Small intestine (tissue), 7 donors: ENCODE measurements at regions not wholly inside any gene's neighbourhood (a gene's known extent, or its start where the extent isn't known, plus 50 kb on each side); places are given as distances from the start of the nearest gene placed in this dataset.
A peak's percentile ranks its signal among the peaks of the same experiment; 100 is the strongest.

Source experiments
- DNase-seq, 2 donors: peaks; one replicate each; pipeline versions ENCODE4 v3.0.0 to v3.0.0-alpha.2; 2013
- FAIRE-seq: peaks from 2 replicates; lab custom pipeline; 2012; peaks lifted over from hg19 to GRCh38; lab: Jason Lieb, UNC
- H3K27ac ChIP-seq, 3 donors: one replicate each; pipeline ENCODE4 v1.5.1; 2013; ENCODE audit warnings: low read length in 2 of 3, mild to moderate bottlenecking in 2 of 3, control low read depth in 1 of 3, inconsistent platforms in 1 of 3, low read depth in 1 of 3, moderate library complexity in 1 of 3
- H3K27me3 ChIP-seq, 3 donors: one replicate each; pipeline ENCODE4 v1.6.1; 2013; ENCODE audit warnings: low read length in 3 of 3, inconsistent platforms in 1 of 3; ENCODE audit not compliant: control insufficient read depth in 3 of 3, insufficient read depth in 3 of 3
- H3K36me3 ChIP-seq, 3 donors: one replicate each; pipeline ENCODE4 v1.6.1; 2013; ENCODE audit warnings: low read length in 3 of 3, inconsistent platforms in 1 of 3, low read depth in 1 of 3, mild to moderate bottlenecking in 1 of 3, moderate library complexity in 1 of 3; ENCODE audit not compliant: control insufficient read depth in 3 of 3, insufficient read depth in 2 of 3
- H3K4me1 ChIP-seq, 3 donors: one replicate each; pipeline ENCODE4 v1.6.1; 2013; ENCODE audit warnings: low read length in 2 of 3, inconsistent platforms in 1 of 3, low read depth in 1 of 3, mild to moderate bottlenecking in 1 of 3, moderate library complexity in 1 of 3; ENCODE audit not compliant: control insufficient read depth in 3 of 3, insufficient read depth in 2 of 3
- H3K4me3 ChIP-seq, 3 donors: one replicate each; pipeline ENCODE4 v1.5.1; 2013; ENCODE audit warnings: low read length in 3 of 3, control low read depth in 1 of 3, inconsistent platforms in 1 of 3, low read depth in 1 of 3, mild to moderate bottlenecking in 1 of 3, moderate library complexity in 1 of 3
- H3K9me3 ChIP-seq, 2 donors: one replicate each; pipeline ENCODE4 v1.6.1; 2013; ENCODE audit warnings: low read depth in 1 of 2, low read length in 1 of 2; ENCODE audit not compliant: control insufficient read depth in 2 of 2, insufficient read depth in 1 of 2
- WGBS, 3 donors: extraction: QIAGEN DNeasy Blood & Tissue Kit; methylation state at CpG; one replicate each; pipeline ENCODE4 v1.1.7; 2013; 5-methylcytosine and 5-hydroxymethylcytosine counted together
- donor health status: healthy with polysubstance abuse.
- donor health status: control.
- donor health status: control.
- donor health status: Bipolar disorder and iron deficiency.
- donor health status: healthy.

- Histone ChIP-seq H3K4me1 (no peaks in the 10 kb centered on the region), H3K27ac (no peak overlapping the region), H3K36me3 (no peaks in the 10 kb centered on the region), H3K27me3 (no peaks in the 10 kb centered on the region), H3K9me3 (no peaks in the 10 kb centered on the region), H3K4me3 (no peak overlapping the region)
- FAIRE-seq = no peak
- DNase-seq = no peak
Measured at GRCh38 chr4:147078362-147078761, 132.7 kb upstream of the TTC29 start.

DNA sequence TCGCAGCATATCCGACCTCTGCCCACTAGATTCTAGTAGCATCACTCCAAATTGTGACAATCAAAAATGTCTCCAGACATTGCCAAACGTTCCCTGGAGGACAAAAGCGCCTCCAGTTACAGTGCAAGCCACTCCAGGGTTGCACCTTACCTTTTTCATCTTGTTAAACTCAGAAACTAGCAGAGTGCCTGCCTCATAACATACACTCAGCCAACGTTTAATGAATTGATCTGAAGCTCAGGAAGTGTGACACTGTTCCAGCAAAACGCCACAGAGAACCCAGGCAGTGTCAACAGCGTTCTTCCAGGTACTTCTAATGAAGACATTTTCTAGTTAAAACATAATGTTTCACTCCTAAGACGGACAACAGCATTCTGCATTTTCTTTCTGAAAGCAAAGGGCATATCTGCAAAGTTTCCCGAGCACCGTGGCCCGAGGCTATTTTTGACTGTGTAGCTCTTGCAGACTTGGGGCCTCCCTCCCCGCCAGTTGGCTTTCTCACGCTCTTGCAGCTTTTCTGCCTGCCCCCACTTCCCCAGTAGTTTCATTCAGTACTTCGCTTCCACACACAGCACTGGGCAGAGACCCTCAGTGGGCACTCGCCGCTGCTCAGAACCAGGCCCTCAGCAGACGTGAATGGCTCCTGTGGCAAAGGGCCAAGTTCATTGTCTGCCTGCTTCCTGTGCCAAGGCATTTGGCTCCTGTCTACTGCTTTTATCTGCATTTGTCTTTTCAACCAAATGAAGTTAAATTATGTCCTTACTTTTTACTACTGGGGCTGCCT, 133.4 kb upstream of the TTC29 start:
- no peak for DNase-seq
- H3K27me3 ChIP-seq = no peaks in the 10 kb centered on the region
- 65 to 73% (median 72%) methylated on average over 17 of the region's 17 CpGs for WGBS, 3 donors
- H3K9me3 ChIP-seq = no peaks in the 10 kb centered on the region
- no peak overlapping the region for H3K27ac ChIP-seq
- no peaks in the 10 kb centered on the region for H3K4me1 ChIP-seq
- no peaks in the 10 kb centered on the region for H3K36me3 ChIP-seq
- no peak overlapping the region for H3K4me3 ChIP-seq
- no peak for FAIRE-seq

DNA sequence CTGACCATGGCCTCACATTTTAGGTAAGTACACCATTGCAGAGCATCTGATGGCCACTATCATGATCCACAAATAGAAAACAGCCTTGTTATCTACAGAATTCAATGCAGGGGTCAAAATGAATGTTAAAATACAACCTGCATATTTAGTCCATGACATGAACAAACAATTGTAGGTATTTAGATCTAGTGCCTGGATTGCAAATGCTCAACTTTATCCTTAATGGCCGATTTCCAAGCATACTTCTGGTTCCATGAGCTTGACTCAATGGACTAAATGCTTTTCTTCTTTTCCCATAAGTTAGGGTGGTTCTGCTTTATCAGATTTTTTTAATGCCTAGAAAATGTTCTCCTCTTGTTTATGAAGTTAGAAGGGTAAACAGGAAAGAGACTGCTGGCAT, 139.2 kb upstream of the TTC29 start:
- no peak for FAIRE-seq
- Histone ChIP-seq H3K27ac (no peak overlapping the region), H3K4me1 (no peaks in the 10 kb centered on the region), H3K27me3 (peaks cover 0 to 7% (median 0%) of the 10 kb centered on the region in 3 donors), H3K9me3 (no peaks in the 10 kb centered on the region), H3K4me3 (no peak overlapping the region), H3K36me3 (no peaks in the 10 kb centered on the region)
- no peak for DNase-seq
- 58 to 76% (median 66%) methylated on average over 1 of the region's 1 CpG for WGBS, 3 donors

DNA sequence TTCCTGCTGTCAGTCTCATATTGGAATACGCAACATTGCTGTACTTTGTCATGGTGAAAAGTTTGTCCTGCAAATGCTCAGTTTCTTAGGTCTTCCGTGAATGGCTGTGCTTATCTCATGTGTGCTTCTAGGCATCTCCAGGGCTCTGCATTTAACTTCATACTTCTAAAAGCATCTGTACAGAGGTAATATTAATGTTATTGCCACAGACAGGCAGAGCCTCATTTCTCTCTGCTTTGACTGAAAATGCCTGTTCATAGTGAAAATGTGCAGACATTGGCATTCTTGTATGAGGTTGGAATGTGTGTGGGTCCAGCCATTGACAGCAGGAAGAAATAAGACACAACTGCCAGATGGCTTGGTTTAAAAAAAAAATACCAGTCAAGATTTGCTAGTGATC, 140.1 kb upstream of the TTC29 start:
- Histone ChIP-seq H3K9me3 (no peaks in the 10 kb centered on the region), H3K4me3 (no peak overlapping the region), H3K27ac (no peak overlapping the region), H3K36me3 (no peaks in the 10 kb centered on the region), H3K27me3 (peaks cover 0 to 7% (median 0%) of the 10 kb centered on the region in 3 donors), H3K4me1 (no peaks in the 10 kb centered on the region)
- no peak for FAIRE-seq
- 75 to 88% (median 80%) methylated on average over 2 of the region's 2 CpGs for WGBS, 3 donors
- DNase-seq = no peak

DNA sequence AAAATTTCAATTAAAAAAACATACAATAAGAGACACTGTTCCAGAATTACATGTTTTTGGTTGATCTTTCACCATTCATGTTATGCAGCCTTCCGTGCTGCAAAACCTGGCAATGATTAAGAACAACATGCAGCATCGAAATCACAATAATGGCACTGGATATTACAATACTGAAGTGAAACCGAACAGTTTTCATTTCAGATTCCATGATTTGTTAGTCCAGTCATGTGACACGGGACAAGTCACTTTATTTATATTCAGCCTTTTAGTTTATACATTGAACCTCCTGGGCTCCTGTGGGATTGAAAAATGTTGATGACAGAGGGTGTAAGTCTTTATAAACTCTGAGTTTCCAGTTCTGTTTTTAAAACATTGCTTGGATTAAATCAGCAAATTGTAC, 142.5 kb upstream of the TTC29 start:
- no peak for FAIRE-seq
- WGBS, 3 donors = 61 to 83% (median 82%) methylated on average over 4 of the region's 4 CpGs

DNA sequence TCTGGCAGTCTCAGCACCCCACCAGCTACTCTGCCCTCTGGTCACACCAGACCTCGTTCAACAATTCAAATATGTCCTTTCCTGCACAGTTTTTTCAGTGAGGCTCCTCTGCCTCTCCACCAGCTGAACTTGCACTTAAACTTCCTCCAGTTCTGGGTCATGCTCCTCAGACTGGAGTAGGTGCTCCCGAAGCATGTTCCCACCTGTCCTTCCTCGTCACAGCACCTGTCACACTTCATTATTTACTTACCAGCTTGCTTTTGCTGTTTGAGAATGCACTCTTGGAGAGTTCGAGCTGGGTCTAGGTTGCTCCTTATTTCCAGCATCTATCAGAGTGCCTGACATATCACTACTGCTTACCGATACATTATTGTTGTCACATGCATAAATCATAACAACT, 144.8 kb upstream of the TTC29 start:
- DNase-seq (no peak), FAIRE-seq (no peak)
- Histone ChIP-seq H3K36me3 (no peaks in the 10 kb centered on the region), H3K9me3 (no peaks in the 10 kb centered on the region), H3K4me1 (no peaks in the 10 kb centered on the region), H3K4me3 (no peak overlapping the region), H3K27ac (no peak overlapping the region), H3K27me3 (peaks cover 0 to 7% (median 0%) of the 10 kb centered on the region in 3 donors)
- 22 to 57% (median 29%) methylated on average over 5 of the region's 5 CpGs for WGBS, 3 donors

More for the DNA sequence above, 142.5 kb upstream of the TTC29 start:
- Histone ChIP-seq H3K27me3 (peaks cover 0 to 7% (median 0%) of the 10 kb centered on the region in 3 donors), H3K27ac (no peak overlapping the region), H3K36me3 (no peaks in the 10 kb centered on the region), H3K4me3 (no peak overlapping the region), H3K4me1 (no peaks in the 10 kb centered on the region), H3K9me3 (no peaks in the 10 kb centered on the region)
- DNase-seq = no peak

GRCh38 chr4:147093206-147093605, 147.5 kb upstream of the TTC29 start:
- no peaks in the 10 kb centered on the region for H3K4me1 ChIP-seq
- FAIRE-seq (no peak), DNase-seq (peak; percentile 5 to 9)
- 13 to 48% (median 25%) methylated on average over 2 of the region's 2 CpGs for WGBS, 3 donors
- no peaks in the 10 kb centered on the region for H3K36me3 ChIP-seq
- H3K27me3 ChIP-seq = peaks cover 0 to 7% (median 0%) of the 10 kb centered on the region in 3 donors
- no peak overlapping the region for H3K4me3 ChIP-seq
- no peak overlapping the region for H3K27ac ChIP-seq
- H3K9me3 ChIP-seq = no peaks in the 10 kb centered on the region

- Histone ChIP-seq H3K9me3 (no peaks in the 10 kb centered on the region), H3K36me3 (no peaks in the 10 kb centered on the region), H3K27me3 (peaks cover 0 to 3% (median 0%) of the 10 kb centered on the region in 3 donors), H3K4me1 (no peaks in the 10 kb centered on the region), H3K4me3 (no peak overlapping the region), H3K27ac (no peak overlapping the region)
- 89 to 92% (median 91%) methylated on average over 2 of the region's 2 CpGs for WGBS, 3 donors
- DNase-seq (no peak), FAIRE-seq (no peak)
Measured at GRCh38 chr4:147094238-147094637, 148.6 kb upstream of the TTC29 start.
